ENCODE measurements at regions not wholly inside any gene's neighbourhood (a gene's known extent, or its start where the extent isn't known, plus 50 kb on each side); places are given as distances from the start of the nearest gene placed in this dataset.
"Not testable (repeated sequence)": the region's sequence is repeated elsewhere in the genome, so short reads cannot be mapped to it uniquely, and the experiment has no call there.

DNA sequence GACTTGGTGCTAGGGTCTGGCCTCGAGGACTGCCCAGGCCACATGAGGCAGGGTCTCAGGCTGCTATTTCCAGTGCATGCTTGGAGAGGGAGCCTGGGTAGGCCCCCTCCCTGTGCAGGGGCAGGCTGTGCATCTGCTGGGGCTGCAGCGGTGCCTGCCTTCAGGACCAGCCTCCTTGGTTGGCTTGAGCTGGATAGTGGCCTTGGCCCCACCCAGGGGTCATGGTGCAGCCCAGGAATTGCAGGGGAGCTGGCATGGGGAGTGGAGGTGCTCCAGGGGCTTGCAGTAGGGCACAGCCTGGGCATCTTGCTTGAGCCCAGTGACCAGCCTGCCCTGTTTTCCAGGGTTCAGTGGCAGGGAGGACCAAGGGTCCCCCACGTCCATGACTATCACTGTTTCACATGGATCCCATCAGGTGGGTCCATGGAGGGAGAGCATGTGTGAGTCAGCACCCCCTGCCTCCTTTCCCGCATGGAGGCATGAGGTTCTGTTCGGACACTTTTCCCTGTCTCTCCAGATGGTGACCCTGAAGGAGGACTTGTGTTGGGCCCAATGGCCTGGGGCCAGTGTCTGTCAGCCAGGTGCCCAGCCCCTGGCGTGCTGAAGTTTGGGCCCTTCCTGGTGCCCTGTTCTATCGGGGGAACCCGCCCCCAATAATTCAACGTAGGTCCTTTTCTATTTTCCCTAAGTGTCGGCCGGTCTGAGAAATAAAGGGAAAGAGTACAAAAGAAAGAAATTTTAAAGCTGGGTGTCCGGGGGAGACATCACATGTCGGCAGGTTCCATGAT lies 218.6 kb downstream of the SNRPN start:
- H3K4me3 ChIP-seq = no peak overlapping the region
- H3K27me3 ChIP-seq = no peaks in the 10 kb centered on the region
- DNase-seq = peak in 1 of 4 donors; percentile 23
- TF ChIP-seq, protein P1, sequence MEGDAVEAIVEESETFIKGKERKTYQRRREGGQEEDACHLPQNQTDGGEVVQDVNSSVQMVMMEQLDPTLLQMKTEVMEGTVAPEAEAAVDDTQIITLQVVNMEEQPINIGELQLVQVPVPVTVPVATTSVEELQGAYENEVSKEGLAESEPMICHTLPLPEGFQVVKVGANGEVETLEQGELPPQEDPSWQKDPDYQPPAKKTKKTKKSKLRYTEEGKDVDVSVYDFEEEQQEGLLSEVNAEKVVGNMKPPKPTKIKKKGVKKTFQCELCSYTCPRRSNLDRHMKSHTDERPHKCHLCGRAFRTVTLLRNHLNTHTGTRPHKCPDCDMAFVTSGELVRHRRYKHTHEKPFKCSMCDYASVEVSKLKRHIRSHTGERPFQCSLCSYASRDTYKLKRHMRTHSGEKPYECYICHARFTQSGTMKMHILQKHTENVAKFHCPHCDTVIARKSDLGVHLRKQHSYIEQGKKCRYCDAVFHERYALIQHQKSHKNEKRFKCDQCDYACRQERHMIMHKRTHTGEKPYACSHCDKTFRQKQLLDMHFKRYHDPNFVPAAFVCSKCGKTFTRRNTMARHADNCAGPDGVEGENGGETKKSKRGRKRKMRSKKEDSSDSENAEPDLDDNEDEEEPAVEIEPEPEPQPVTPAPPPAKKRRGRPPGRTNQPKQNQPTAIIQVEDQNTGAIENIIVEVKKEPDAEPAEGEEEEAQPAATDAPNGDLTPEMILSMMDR (IDR thresholded peaks at IDR 0.05) = no peak
- no peaks in the 10 kb centered on the region for H3K36me3 ChIP-seq
- ATAC-seq = no peak
- no peak overlapping the region for H3K27ac ChIP-seq
- H3K9me3 ChIP-seq = peaks cover 0 to 95% of the 10 kb centered on the region in 2 donors
- no peaks in the 10 kb centered on the region for H3K4me1 ChIP-seq
- intact Hi-C loops (cut with DNase I) = no loop called here

DNA sequence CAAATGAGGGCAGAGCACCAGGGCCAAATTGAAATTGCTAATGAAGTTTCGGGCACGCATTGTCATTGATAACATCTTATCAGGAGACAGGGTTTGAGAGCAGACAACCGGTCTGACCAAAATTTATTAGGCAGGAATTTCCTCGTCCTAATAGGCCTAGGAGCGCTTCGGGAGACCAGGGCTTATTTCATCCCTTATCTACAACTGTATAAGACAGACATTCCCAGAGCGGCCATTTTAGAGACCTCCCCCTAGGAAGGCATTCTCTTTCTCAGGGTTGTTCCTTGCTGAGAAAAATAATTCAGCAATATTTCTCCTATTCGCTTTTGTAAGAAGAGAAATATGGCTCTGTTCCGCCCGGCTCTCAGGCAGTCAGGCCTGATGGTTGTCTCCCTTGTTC lies 219.4 kb downstream of the SNRPN start:
- intact Hi-C loops (cut with DNase I); H3K27me3 ChIP-seq; H3K4me3 ChIP-seq; DNase-seq; H3K36me3 ChIP-seq; H3K27ac ChIP-seq; ATAC-seq; H3K4me1 ChIP-seq: not testable (repeated sequence)
- H3K9me3 ChIP-seq = peaks cover 0 to 100% of the 10 kb centered on the region in 2 donors

DNA sequence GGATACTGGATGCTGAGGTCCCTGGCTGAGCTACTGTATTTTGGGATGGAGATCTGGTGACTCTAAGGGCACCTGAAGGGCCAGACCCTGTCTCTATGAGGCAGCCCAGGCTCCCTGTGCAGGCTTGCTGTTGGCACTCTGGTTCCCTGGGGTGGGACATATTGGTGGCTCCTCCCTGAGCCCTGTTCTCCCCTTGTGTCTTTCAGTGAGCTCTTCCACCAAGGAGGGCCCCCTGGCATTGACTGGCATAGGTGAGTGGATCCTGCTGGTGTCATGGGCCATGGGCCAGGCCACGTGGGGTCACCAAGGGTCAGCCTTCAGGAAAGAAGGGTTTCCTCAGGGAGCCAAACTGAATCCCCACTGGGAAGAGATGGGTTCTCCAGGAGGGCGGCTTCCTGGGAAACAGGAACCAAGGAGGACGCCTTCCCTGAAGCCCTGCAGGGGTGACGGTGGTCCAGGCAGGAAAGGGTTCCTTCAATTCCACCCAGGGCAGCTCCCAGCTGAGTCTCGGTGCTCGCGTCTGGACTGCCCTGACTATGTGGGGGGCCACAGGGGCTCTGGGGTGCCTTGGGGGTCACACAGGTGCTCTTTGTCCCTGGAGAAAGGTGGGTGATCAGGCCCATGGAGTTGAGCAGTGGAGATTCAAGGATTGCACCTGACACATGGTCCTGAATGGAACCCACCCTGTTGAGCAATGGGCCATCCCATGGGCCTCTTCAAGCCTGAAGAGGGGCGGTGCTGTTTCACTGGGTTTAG lies 220.4 kb downstream of the SNRPN start:
- DNase-seq = peak in 1 of 4 donors; percentile 55
- Histone ChIP-seq H3K9me3 (peaks cover 0 to 100% of the 10 kb centered on the region in 2 donors), H3K27ac (no peak overlapping the region), H3K4me3 (no peak overlapping the region), H3K36me3 (no peaks in the 10 kb centered on the region), H3K27me3 (no peaks in the 10 kb centered on the region), H3K4me1 (no peaks in the 10 kb centered on the region)
- TF ChIP-seq, protein P1 (IDR thresholded peaks at IDR 0.05) = no peak
- no peak for ATAC-seq
- intact Hi-C loops (cut with DNase I) = no loop called here

GRCh38 chr15:25175789-25176615 lies 221.2 kb downstream of the SNRPN start:
- Histone ChIP-seq H3K4me3 (no peak overlapping the region), H3K36me3 (no peaks in the 10 kb centered on the region), H3K27me3 (no peaks in the 10 kb centered on the region), H3K27ac (no peak overlapping the region), H3K4me1 (no peaks in the 10 kb centered on the region), H3K9me3 (peaks cover 0 to 100% of the 10 kb centered on the region in 2 donors)
- intact Hi-C loops (cut with DNase I) = no loop called here
- ATAC-seq = no peak
- TF ChIP-seq, protein P1 (IDR thresholded peaks at IDR 0.05) = no peak
- peak in 1 of 4 donors; percentile 21 for DNase-seq

DNA sequence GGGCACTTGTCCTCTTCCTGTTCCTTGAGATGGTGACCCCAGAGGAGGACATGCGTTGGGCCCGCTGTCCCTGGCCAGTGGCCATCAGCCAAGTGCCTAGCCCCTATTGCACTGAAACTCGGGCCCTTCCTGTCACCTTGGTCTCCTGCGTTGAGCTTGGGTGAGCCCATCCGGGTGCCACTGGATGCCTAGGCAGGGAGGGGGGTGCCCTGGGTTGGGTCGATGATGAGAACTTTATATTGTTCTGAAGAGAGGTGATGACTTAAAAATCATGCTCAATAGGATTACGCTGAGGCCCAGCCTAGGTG lies 221.8 kb downstream of the SNRPN start:
- no peak for ATAC-seq
- TF ChIP-seq, protein P1 (IDR thresholded peaks at IDR 0.05) = no peak
- Histone ChIP-seq H3K9me3 (peaks cover 0 to 100% of the 10 kb centered on the region in 2 donors), H3K27ac (no peak overlapping the region), H3K4me1 (no peaks in the 10 kb centered on the region), H3K36me3 (no peaks in the 10 kb centered on the region), H3K27me3 (no peaks in the 10 kb centered on the region), H3K4me3 (no peak overlapping the region)
- intact Hi-C loops (cut with DNase I) = no loop called here
- DNase-seq = peak in 1 of 4 donors; percentile 28
